ENCODE measurements at regions not wholly inside any gene's neighbourhood (a gene's known extent, or its start where the extent isn't known, plus 50 kb on each side); places are given as distances from the start of the nearest gene placed in this dataset.

DNA sequence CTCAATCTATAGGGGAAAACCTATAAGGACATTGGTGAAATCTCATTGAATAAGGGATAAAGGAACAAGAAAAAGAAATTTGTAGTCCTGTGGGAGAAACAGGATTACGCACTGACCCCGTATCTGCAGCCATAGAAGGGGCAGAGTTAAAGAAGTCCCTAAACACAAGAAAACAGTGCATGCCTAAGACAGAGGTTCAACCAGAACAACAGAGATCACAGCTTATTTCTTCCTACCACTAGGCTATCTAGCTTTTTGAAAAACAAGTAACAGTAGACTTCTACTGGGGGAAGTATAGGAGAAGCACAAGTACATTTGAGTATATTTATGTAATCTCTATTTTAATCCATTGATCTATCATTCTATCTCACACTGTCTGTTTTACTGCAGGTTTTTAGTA is 485.2 kb upstream of the REG3G start:
- H3K4me3 Mint-ChIP-seq: no peak overlapping the region
- no peaks in the 10 kb centered on the region for H3K4me1 Mint-ChIP-seq
- H3K9me3 Mint-ChIP-seq: peaks cover 21% of the 10 kb centered on the region
- H3K27ac Mint-ChIP-seq: no peak overlapping the region
- ChIA-PET POLR2A (no interaction called here), CTCF (no interaction called here)
- no peak for ATAC-seq
- DNase-seq (ENCODE audit: low spot score): no peak
- TF ChIP-seq, protein P1, sequence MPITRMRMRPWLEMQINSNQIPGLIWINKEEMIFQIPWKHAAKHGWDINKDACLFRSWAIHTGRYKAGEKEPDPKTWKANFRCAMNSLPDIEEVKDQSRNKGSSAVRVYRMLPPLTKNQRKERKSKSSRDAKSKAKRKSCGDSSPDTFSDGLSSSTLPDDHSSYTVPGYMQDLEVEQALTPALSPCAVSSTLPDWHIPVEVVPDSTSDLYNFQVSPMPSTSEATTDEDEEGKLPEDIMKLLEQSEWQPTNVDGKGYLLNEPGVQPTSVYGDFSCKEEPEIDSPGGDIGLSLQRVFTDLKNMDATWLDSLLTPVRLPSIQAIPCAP (CRISPR knock-in tag; IDR thresholded peaks at IDR 0.05): no peak
- TF ChIP-seq ZNF263 (CRISPR knock-in tag; IDR thresholded peaks at IDR 0.05; ENCODE audit: low read depth) (no peak), SMAD3 (CRISPR knock-in tag; IDR thresholded peaks at IDR 0.05; ENCODE audit: borderline replicate concordance) (no peak), ZNF396 (CRISPR knock-in tag; IDR thresholded peaks at IDR 0.05; ENCODE audit: borderline replicate concordance) (no peak), RORB (CRISPR knock-in tag; IDR thresholded peaks at IDR 0.05) (no peak), ZNF317 (CRISPR knock-in tag; IDR thresholded peaks at IDR 0.05; ENCODE audit: borderline replicate concordance, low read depth) (no peak), FOXP1 (CRISPR knock-in tag; IDR thresholded peaks at IDR 0.05; ENCODE audit: borderline replicate concordance) (no peak), OVOL2 (CRISPR knock-in tag; IDR thresholded peaks at IDR 0.05; ENCODE audit: borderline replicate concordance) (no peak), NR2C2 (CRISPR knock-in tag; IDR thresholded peaks at IDR 0.05) (no peak)
- TF ChIP-seq, protein P2, sequence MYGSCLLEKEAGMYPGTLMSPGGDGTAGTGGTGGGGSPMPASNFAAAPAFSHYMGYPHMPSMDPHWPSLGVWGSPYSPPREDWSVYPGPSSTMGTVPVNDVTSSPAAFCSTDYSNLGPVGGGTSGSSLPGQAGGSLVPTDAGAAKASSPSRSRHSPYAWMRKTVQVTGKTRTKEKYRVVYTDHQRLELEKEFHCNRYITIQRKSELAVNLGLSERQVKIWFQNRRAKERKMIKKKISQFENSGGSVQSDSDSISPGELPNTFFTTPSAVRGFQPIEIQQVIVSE (CRISPR knock-in tag; IDR thresholded peaks at IDR 0.05; ENCODE audit: borderline replicate concordance): no peak
- TF ChIP-seq, protein P3, sequence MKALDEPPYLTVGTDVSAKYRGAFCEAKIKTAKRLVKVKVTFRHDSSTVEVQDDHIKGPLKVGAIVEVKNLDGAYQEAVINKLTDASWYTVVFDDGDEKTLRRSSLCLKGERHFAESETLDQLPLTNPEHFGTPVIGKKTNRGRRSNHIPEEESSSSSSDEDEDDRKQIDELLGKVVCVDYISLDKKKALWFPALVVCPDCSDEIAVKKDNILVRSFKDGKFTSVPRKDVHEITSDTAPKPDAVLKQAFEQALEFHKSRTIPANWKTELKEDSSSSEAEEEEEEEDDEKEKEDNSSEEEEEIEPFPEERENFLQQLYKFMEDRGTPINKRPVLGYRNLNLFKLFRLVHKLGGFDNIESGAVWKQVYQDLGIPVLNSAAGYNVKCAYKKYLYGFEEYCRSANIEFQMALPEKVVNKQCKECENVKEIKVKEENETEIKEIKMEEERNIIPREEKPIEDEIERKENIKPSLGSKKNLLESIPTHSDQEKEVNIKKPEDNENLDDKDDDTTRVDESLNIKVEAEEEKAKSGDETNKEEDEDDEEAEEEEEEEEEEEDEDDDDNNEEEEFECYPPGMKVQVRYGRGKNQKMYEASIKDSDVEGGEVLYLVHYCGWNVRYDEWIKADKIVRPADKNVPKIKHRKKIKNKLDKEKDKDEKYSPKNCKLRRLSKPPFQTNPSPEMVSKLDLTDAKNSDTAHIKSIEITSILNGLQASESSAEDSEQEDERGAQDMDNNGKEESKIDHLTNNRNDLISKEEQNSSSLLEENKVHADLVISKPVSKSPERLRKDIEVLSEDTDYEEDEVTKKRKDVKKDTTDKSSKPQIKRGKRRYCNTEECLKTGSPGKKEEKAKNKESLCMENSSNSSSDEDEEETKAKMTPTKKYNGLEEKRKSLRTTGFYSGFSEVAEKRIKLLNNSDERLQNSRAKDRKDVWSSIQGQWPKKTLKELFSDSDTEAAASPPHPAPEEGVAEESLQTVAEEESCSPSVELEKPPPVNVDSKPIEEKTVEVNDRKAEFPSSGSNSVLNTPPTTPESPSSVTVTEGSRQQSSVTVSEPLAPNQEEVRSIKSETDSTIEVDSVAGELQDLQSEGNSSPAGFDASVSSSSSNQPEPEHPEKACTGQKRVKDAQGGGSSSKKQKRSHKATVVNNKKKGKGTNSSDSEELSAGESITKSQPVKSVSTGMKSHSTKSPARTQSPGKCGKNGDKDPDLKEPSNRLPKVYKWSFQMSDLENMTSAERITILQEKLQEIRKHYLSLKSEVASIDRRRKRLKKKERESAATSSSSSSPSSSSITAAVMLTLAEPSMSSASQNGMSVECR (CRISPR knock-in tag; IDR thresholded peaks at IDR 0.05; ENCODE audit: borderline replicate concordance): no peak
- peaks cover 9% of the 10 kb centered on the region for H3K36me3 Mint-ChIP-seq
- H3K27me3 Mint-ChIP-seq (ENCODE audit: low read depth): peaks cover 9% of the 10 kb centered on the region

DNA sequence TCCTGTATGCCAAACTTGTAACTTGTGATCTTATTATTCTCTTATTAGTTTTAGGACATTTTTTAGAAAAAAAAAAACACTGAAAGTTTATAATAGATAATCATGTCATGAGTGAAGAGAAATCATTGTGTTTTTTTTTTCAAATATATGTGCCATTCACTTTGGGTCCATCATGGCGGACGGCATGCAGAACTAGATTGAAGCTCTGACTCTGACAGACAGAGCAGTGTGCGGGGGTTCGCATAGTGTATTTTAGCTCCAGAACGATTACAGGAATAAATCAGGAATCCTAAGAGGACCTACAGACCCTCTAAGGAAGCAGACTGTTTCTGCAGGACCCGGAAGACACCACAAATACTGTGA is 484.4 kb upstream of the REG3G start:
- Mint-ChIP-seq H3K27me3 (ENCODE audit: low read depth) (peaks cover 6% of the 10 kb centered on the region), H3K4me1 (no peaks in the 10 kb centered on the region), H3K36me3 (peaks cover 9% of the 10 kb centered on the region), H3K4me3 (no peak overlapping the region), H3K9me3 (peaks cover 21% of the 10 kb centered on the region), H3K27ac (no peak overlapping the region)
- POLR2A ChIA-PET: no interaction called here
- CTCF ChIA-PET: no interaction called here
- no peak for ATAC-seq
- no peak for DNase-seq (ENCODE audit: low spot score)
- TF ChIP-seq JAZF1 (CRISPR knock-in tag; IDR thresholded peaks at IDR 0.05): no peak
- TF ChIP-seq JUN (CRISPR knock-in tag; IDR thresholded peaks at IDR 0.05): no peak
- TF ChIP-seq ZNF671 (CRISPR knock-in tag; IDR thresholded peaks at IDR 0.05): no peak
- no peak for TF ChIP-seq SMAD4 (CRISPR knock-in tag; IDR thresholded peaks at IDR 0.05)
- TF ChIP-seq, protein P4, sequence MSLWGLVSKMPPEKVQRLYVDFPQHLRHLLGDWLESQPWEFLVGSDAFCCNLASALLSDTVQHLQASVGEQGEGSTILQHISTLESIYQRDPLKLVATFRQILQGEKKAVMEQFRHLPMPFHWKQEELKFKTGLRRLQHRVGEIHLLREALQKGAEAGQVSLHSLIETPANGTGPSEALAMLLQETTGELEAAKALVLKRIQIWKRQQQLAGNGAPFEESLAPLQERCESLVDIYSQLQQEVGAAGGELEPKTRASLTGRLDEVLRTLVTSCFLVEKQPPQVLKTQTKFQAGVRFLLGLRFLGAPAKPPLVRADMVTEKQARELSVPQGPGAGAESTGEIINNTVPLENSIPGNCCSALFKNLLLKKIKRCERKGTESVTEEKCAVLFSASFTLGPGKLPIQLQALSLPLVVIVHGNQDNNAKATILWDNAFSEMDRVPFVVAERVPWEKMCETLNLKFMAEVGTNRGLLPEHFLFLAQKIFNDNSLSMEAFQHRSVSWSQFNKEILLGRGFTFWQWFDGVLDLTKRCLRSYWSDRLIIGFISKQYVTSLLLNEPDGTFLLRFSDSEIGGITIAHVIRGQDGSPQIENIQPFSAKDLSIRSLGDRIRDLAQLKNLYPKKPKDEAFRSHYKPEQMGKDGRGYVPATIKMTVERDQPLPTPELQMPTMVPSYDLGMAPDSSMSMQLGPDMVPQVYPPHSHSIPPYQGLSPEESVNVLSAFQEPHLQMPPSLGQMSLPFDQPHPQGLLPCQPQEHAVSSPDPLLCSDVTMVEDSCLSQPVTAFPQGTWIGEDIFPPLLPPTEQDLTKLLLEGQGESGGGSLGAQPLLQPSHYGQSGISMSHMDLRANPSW (CRISPR knock-in tag; conservative IDR thresholded peaks at IDR 0.05; ENCODE audit: low read depth): no peak
- TF ChIP-seq GABPB1 (CRISPR knock-in tag; IDR thresholded peaks at IDR 0.05): no peak
- no peak for TF ChIP-seq PRRX2 (CRISPR knock-in tag; IDR thresholded peaks at IDR 0.05)
- TF ChIP-seq FOXK1 (CRISPR knock-in tag; IDR thresholded peaks at IDR 0.05): no peak
- TF ChIP-seq CBFB (CRISPR knock-in tag; IDR thresholded peaks at IDR 0.05; ENCODE audit: low read depth): no peak
- TF ChIP-seq ESRRA (CRISPR knock-in tag; IDR thresholded peaks at IDR 0.05; ENCODE audit: borderline replicate concordance): no peak
- no peak for TF ChIP-seq ZNF138 (CRISPR knock-in tag; conservative IDR thresholded peaks at IDR 0.05)
- no peak for TF ChIP-seq NR2C2 (CRISPR knock-in tag; IDR thresholded peaks at IDR 0.05)
- no peak for TF ChIP-seq ZNF263 (CRISPR knock-in tag; IDR thresholded peaks at IDR 0.05; ENCODE audit: low read depth)
- TF ChIP-seq, protein P5, sequence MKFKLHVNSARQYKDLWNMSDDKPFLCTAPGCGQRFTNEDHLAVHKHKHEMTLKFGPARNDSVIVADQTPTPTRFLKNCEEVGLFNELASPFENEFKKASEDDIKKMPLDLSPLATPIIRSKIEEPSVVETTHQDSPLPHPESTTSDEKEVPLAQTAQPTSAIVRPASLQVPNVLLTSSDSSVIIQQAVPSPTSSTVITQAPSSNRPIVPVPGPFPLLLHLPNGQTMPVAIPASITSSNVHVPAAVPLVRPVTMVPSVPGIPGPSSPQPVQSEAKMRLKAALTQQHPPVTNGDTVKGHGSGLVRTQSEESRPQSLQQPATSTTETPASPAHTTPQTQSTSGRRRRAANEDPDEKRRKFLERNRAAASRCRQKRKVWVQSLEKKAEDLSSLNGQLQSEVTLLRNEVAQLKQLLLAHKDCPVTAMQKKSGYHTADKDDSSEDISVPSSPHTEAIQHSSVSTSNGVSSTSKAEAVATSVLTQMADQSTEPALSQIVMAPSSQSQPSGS (CRISPR knock-in tag; IDR thresholded peaks at IDR 0.05; ENCODE audit: borderline replicate concordance, low read depth): no peak
